Activated T-cell treated with anti-CD3 and anti-CD28 coated beads, Interleukin-2, amount 50 U/mL, for 72 hours (primary cell): ENCODE measurements at regions not wholly inside any gene's neighbourhood (a gene's known extent, or its start where the extent isn't known, plus 50 kb on each side); places are given as distances from the start of the nearest gene placed in this dataset.
"Not testable (repeated sequence)": the region's sequence is repeated elsewhere in the genome, so short reads cannot be mapped to it uniquely, and the experiment has no call there.

Source experiments
- ATAC-seq, 2 donors: fragments of 150-1000 bp; cut with Tn5 transposase; replicated peaks in 1 of 2; 2 replicates each; pipeline ENCODE4 v1.10.0; 2021; ENCODE audit warnings: moderate library complexity in 2 of 2, mild to moderate bottlenecking in 1 of 2
- DNase-seq, 2 donors: peaks; one replicate each; pipeline ENCODE4 v3.0.0; 2021 to 2022; ENCODE audit warnings: mixed read lengths in 1 of 2
- H3K27ac Mint-ChIP-seq: one replicate; pipeline ENCODE4 v1.8.0; 2022; ENCODE audit warnings: mild to moderate bottlenecking, moderate library complexity, mixed read lengths
- H3K27me3 Mint-ChIP-seq: one replicate; pipeline ENCODE4 v1.8.0; 2022; ENCODE audit warnings: low read depth, mixed read lengths
- H3K36me3 Mint-ChIP-seq, 2 donors: one replicate each; pipeline ENCODE4 v1.8.0; 2022; ENCODE audit warnings: mixed read lengths in 2 of 2, mild to moderate bottlenecking in 1 of 2; ENCODE audit not compliant: insufficient read depth in 2 of 2
- H3K4me1 Mint-ChIP-seq: one replicate; pipeline ENCODE4 v1.8.0; 2022; ENCODE audit warnings: low read depth, mixed read lengths
- H3K4me3 Mint-ChIP-seq, 2 donors: one replicate each; pipeline ENCODE4 v1.8.0; 2022; ENCODE audit warnings: mild to moderate bottlenecking in 2 of 2, mixed read lengths in 2 of 2, moderate library complexity in 2 of 2
- H3K9me3 Mint-ChIP-seq, 2 donors: one replicate each; pipeline ENCODE4 v1.8.0; 2022; ENCODE audit warnings: mixed read lengths in 2 of 2

- Mint-ChIP-seq H3K27me3 (no peaks in the 10 kb centered on the region), H3K36me3 (no peaks in the 10 kb centered on the region), H3K4me3 (no peak overlapping the region), H3K27ac (no peak overlapping the region), H3K9me3 (peaks cover 7 to 9% of the 10 kb centered on the region in 2 donors), H3K4me1 (no peaks in the 10 kb centered on the region)
- ATAC-seq (no peak), DNase-seq (no peak)
These were observed 123.7 kb upstream of the TMTC1 start for GRCh38 chr12:29907461-29907860.

GRCh38 chr12:29902043-29902442 is 118.3 kb upstream of the TMTC1 start:
- Mint-ChIP-seq H3K36me3 (no peaks in the 10 kb centered on the region), H3K4me1 (no peaks in the 10 kb centered on the region), H3K9me3 (peaks cover 2% of the 10 kb centered on the region in 2 donors), H3K27me3 (no peaks in the 10 kb centered on the region), H3K27ac (no peak overlapping the region), H3K4me3 (no peak overlapping the region)
- DNase-seq (no peak), ATAC-seq (no peak)

DNA sequence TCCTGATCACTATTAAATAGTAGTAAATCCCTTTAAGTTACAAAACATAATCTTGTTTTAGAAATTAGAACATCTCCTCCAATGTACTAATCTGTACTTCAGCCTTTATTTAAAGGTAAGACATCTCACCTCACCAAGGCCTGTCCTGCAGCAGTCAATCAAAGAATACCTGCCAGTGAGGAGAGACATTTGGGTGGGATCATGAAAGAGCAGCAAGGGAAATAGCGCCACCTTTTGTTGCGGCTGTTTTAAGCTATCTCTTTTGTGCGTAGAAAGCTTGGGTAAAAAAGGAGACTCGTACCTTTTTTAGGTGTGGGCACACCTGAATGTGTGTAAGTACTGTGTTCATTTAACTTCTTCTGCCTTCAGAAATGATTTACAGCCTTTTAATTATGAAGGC is 117.8 kb upstream of the TMTC1 start:
- Mint-ChIP-seq H3K27me3 (no peaks in the 10 kb centered on the region), H3K9me3 (peaks cover 2 to 3% of the 10 kb centered on the region in 2 donors), H3K4me1 (no peaks in the 10 kb centered on the region), H3K27ac (no peak overlapping the region), H3K4me3 (no peak overlapping the region), H3K36me3 (no peaks in the 10 kb centered on the region)
- ATAC-seq = no peak
- DNase-seq = no peak

DNA sequence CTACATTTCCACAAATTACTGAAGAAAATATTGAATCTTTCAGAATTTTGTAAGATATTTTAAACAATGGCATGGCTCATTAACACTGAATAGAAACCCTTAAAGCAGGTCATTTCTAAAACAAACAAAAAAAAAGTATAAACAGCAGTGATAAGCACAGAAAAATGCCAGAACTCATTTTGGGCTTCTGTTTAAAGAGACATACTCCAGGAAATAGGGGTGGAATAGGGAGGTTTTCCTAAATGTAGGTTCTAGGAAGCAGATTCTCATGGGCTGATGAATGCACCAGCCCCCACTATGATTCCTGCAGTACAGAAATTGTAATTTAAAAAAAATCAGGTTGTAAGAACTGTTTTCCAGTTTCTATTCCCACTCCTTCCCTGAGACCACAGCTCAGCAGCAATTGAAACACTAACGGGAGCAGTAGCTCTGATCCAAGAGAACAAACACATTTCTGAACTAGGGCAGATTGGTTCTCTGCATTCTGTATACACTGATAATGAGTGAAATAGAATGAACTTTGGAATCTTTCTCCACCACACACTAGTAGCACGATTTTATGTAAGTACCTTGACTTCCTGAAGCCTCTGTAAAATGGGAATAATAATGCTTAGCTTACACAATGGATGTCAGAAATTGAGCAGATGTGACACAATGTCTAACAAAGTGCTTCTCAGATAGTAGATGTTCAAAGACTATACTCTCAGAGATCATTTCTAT is 115.6 kb upstream of the TMTC1 start:
- DNase-seq = no peak
- no peak overlapping the region for H3K27ac Mint-ChIP-seq
- no peaks in the 10 kb centered on the region for H3K27me3 Mint-ChIP-seq
- ATAC-seq = no peak
- no peaks in the 10 kb centered on the region for H3K4me1 Mint-ChIP-seq
- no peak overlapping the region for H3K4me3 Mint-ChIP-seq
- no peaks in the 10 kb centered on the region for H3K36me3 Mint-ChIP-seq
- peaks cover 2 to 8% of the 10 kb centered on the region in 2 donors for H3K9me3 Mint-ChIP-seq

GRCh38 chr12:29895966-29896365 is 112.2 kb upstream of the TMTC1 start:
- Mint-ChIP-seq H3K4me1 (no peaks in the 10 kb centered on the region), H3K27ac (no peak overlapping the region), H3K9me3 (peaks cover 4 to 8% of the 10 kb centered on the region in 2 donors), H3K4me3 (no peak overlapping the region), H3K36me3 (no peaks in the 10 kb centered on the region), H3K27me3 (no peaks in the 10 kb centered on the region)
- DNase-seq = no peak
- ATAC-seq = no peak

- Mint-ChIP-seq H3K4me1 (no peaks in the 10 kb centered on the region), H3K27me3 (no peaks in the 10 kb centered on the region), H3K27ac (no peak overlapping the region), H3K9me3 (peaks cover 3 to 7% of the 10 kb centered on the region in 2 donors), H3K36me3 (no peaks in the 10 kb centered on the region), H3K4me3 (no peak overlapping the region)
- ATAC-seq (no peak), DNase-seq (no peak)
These were observed 109.3 kb upstream of the TMTC1 start for GRCh38 chr12:29893002-29893401.

- peaks cover 4 to 10% of the 10 kb centered on the region in 2 donors for H3K9me3 Mint-ChIP-seq
- H3K27me3 Mint-ChIP-seq = no peaks in the 10 kb centered on the region
- no peak overlapping the region for H3K4me3 Mint-ChIP-seq
- H3K4me1 Mint-ChIP-seq = no peaks in the 10 kb centered on the region
- H3K27ac Mint-ChIP-seq = no peak overlapping the region
- H3K36me3 Mint-ChIP-seq = no peaks in the 10 kb centered on the region
- no peak for DNase-seq
- ATAC-seq = no peak
These were observed 108.0 kb upstream of the TMTC1 start for GRCh38 chr12:29891792-29892191.

DNA sequence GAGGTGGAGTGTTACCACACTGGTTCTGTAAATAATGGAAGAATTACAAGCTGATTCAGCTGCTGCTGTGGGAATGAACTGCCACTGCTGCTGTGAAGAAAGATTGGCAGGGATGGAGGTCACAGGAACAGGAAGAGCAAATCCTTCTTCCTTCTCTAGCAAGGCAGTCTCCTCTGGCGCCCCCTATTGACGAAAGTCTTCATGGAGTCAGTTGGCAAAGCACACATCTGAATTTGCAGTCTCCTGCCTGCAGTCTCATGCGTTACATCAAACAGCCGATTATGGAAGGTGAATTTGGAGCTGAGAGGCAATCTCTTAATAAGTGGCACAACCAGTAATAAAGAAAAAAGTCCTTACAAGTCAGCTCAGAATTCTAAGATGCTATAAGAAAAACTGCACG is 106.0 kb upstream of the TMTC1 start:
- Mint-ChIP-seq H3K9me3 (peaks cover 6 to 7% of the 10 kb centered on the region in 2 donors), H3K4me1 (no peaks in the 10 kb centered on the region), H3K27ac (no peak overlapping the region), H3K36me3 (no peaks in the 10 kb centered on the region), H3K27me3 (no peaks in the 10 kb centered on the region), H3K4me3 (no peak overlapping the region)
- DNase-seq = peak; percentile 10 to 18
- no peak for ATAC-seq

DNA sequence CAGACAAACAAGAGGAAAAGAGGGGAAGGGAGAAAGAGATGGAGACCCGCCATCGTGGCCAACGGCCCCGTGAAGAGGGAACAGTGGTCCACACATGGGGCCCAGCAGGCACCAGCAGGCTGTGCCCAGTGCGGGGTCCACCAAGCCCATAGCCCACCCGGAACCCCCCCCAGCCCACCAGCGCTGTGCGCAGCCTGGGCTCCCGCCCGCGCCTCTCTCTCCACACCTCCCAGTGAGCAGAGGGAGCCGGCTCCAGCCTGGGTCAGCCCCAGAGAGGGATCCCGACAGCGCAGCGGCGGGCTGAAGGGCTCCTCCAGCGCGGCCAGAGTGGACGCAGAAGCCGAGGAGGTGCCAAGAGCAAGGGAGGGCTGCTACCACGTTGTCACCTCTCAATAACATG is 105.0 kb upstream of the TMTC1 start:
- no peaks in the 10 kb centered on the region for H3K36me3 Mint-ChIP-seq
- no peak overlapping the region for H3K27ac Mint-ChIP-seq
- H3K4me3 Mint-ChIP-seq = no peak overlapping the region
- H3K9me3 Mint-ChIP-seq = peaks cover 8 to 10% of the 10 kb centered on the region in 2 donors
- H3K4me1 Mint-ChIP-seq = no peaks in the 10 kb centered on the region
- DNase-seq = no peak
- no peaks in the 10 kb centered on the region for H3K27me3 Mint-ChIP-seq
- no peak for ATAC-seq

- not testable (repeated sequence) for DNase-seq
These were observed 101.2 kb upstream of the TMTC1 start for GRCh38 chr12:29884957-29885356.

DNA sequence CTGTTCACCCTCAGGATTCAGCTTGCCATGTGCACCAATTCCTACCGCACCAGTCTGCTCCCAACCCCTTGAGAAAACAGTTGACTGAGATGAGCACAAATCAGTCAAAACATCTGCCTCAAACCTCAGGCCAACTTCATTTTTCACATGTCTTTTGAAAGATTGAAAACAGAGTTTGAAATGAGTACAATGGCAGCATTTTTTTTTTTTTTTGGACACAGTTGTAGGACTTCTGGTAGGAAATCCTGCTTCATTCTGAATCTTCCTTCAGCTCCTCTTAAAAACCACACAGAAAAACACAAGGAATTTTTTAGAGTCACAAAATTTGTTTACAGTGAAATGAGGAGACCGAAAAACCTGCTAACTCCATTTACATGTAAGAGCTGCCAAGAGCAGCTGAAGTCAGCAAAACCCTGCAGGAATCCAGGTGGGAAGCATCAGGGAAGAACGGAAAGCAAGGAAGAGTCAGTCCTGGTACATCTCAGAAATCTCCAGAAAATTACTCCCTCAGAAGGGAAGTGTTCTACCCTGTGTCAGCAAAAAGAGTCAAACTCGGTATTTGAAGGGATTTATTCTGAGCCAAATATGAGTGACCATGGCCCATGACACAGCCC is 100.3 kb upstream of the TMTC1 start:
- DNase-seq (no peak), ATAC-seq (no peak)
- Mint-ChIP-seq H3K9me3 (peaks cover 6 to 10% of the 10 kb centered on the region in 2 donors), H3K36me3 (no peaks in the 10 kb centered on the region), H3K4me3 (no peak overlapping the region), H3K27ac (no peak overlapping the region), H3K27me3 (no peaks in the 10 kb centered on the region), H3K4me1 (no peaks in the 10 kb centered on the region)

More at GRCh38 chr12:29884957-29885356, 101.2 kb upstream of the TMTC1 start:
- H3K9me3 Mint-ChIP-seq = peaks cover 6 to 10% of the 10 kb centered on the region in 2 donors
- H3K4me1 Mint-ChIP-seq, H3K36me3 Mint-ChIP-seq, H3K4me3 Mint-ChIP-seq, H3K27ac Mint-ChIP-seq, ATAC-seq, H3K27me3 Mint-ChIP-seq: not testable (repeated sequence)

DNA sequence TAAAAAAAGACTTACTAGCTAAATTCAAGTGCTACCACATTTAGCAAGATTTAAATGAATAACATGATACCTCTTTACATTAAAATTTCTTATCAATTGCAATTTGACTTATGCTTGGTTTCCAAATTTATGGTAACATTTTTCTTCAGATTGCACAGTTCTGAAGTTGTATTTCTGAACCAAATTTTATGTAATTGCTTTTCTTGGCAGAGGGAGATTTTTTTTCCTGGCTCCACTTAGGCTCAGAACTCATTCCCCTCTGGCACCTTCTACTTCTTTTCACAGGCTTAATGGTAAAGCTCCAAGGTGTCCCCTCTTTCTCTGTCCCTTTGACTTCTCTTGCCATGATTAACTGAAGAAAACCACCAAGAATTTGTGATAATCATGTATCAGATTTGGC is 99.8 kb upstream of the TMTC1 start:
- Mint-ChIP-seq H3K9me3 (peaks cover 6 to 10% of the 10 kb centered on the region in 2 donors), H3K27me3 (no peaks in the 10 kb centered on the region), H3K36me3 (no peaks in the 10 kb centered on the region), H3K4me1 (no peaks in the 10 kb centered on the region), H3K4me3 (no peak overlapping the region), H3K27ac (no peak overlapping the region)
- no peak for ATAC-seq
- DNase-seq = no peak

- no peaks in the 10 kb centered on the region for H3K36me3 Mint-ChIP-seq
- no peak overlapping the region for H3K4me3 Mint-ChIP-seq
- no peak overlapping the region for H3K27ac Mint-ChIP-seq
- no peaks in the 10 kb centered on the region for H3K27me3 Mint-ChIP-seq
- ATAC-seq (no peak), DNase-seq (no peak)
- H3K9me3 Mint-ChIP-seq = peaks cover 6 to 12% of the 10 kb centered on the region in 2 donors
- H3K4me1 Mint-ChIP-seq = no peaks in the 10 kb centered on the region
These were observed 99.1 kb upstream of the TMTC1 start for GRCh38 chr12:29882846-29883245.

DNA sequence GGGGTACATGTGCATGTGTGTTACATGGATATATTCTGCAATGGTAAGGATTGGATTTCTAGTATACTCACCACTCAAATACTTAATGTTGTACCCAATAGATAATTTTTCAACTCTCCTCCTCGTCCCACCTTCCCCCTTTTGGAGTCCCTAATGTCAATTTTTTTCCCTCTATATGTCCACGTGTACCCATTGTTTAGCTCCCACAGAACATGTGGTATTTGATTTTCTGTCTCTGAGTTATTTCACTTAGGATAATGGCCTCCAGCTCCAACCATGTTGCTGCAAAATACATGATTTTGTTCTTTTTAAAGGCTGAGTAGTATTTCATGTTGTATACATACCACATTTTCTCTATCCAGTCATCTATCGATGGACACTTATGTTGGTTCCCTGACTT is 97.2 kb upstream of the TMTC1 start:
- Mint-ChIP-seq H3K36me3 (no peaks in the 10 kb centered on the region), H3K4me1 (no peaks in the 10 kb centered on the region), H3K27ac (no peak overlapping the region), H3K9me3 (peaks cover 9 to 11% of the 10 kb centered on the region in 2 donors), H3K4me3 (no peak overlapping the region), H3K27me3 (no peaks in the 10 kb centered on the region)
- DNase-seq (no peak), ATAC-seq (no peak)
